HepG2 (cell line): ENCODE measurements at regions not wholly inside any gene's neighbourhood (a gene's known extent, or its start where the extent isn't known, plus 50 kb on each side); places are given as distances from the start of the nearest gene placed in this dataset.

Experiments used
- HDAC2 ChIP-seq: sonication (generic); formaldehyde crosslinking; IDR thresholded peaks from 2 replicates; pipeline ENCODE4 v1.4.0; 2020; ENCODE audit warnings: missing genetic modification reagents
- POLR2AphosphoS5 ChIP-seq: IDR thresholded peaks from 2 replicates; pipeline ENCODE4 v1.6.1; 2012; ENCODE audit warnings: low read depth, low read length
- RXRA ChIP-seq: sonication (generic); formaldehyde crosslinking; IDR thresholded peaks from 2 replicates; pipeline ENCODE4 v1.5.1; 2020; ENCODE audit warnings: missing genetic modification reagents
- SUZ12 ChIP-seq: fragments of 150-350 bp; IDR thresholded peaks from 2 replicates; pipeline ENCODE4 v1.6.1; 2014; ENCODE audit warnings: low read depth, low read length
- ZNF510 ChIP-seq: sonication (generic); formaldehyde crosslinking; IDR thresholded peaks from 2 replicates; pipeline ENCODE4 v1.4.0; 2020; ENCODE audit warnings: low read depth, mild to moderate bottlenecking, missing genetic modification reagents
- TF ChIP-seq, protein P1 (sequence below): sonication (generic); formaldehyde crosslinking; IDR thresholded peaks from 2 replicates; pipeline ENCODE4 v1.5.1; 2020; ENCODE audit warnings: missing genetic modification reagents, mild to moderate bottlenecking, borderline replicate concordance
- TF ChIP-seq, protein P2 (sequence below): IDR thresholded peaks from 2 replicates; pipeline ENCODE4 v1.6.1; 2016; ENCODE audit warnings: mild to moderate bottlenecking
- TF ChIP-seq, protein P3 (sequence below): sonication (generic); formaldehyde crosslinking; conservative IDR thresholded peaks from 2 replicates; pipeline ENCODE4 v1.4.0; 2020; ENCODE audit warnings: missing genetic modification reagents
- TF ChIP-seq, protein P4 (sequence below), 2 experiments: fragments of 450-650 bp in 1 of 2; sonication (generic) in 1 of 2; formaldehyde crosslinking in 1 of 2; IDR thresholded peaks; 2 replicates each; pipeline versions ENCODE4 v1.6.1 to v1.8.0; 2016 to 2022; ENCODE audit warnings: antibody characterized with exemption in 1 of 2, mild to moderate bottlenecking in 1 of 2, missing genetic modification reagents in 1 of 2
- TF ChIP-seq, protein P5 (sequence below): IDR thresholded peaks from 2 replicates; pipeline ENCODE4 v1.6.1; 2016; ENCODE audit warnings: low read depth, control low read depth

DNA sequence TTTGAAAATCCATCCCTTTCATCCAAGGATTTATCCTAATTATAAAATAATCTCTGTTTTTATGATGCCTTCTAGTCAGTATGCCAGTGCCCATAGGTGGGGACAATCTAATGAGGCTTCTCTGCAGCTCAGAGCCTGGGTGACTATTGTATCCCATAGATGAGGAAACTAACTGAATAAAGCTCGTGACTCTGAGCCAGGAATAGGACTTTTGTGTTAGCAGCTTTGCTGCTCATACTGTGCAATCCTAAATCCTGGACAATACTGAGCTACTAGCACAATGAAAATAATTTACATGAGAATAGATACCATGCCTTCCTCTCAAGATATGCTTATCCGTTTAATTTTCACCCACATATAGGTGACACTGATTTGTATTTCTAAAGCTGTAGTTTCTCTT, 443.0 kb downstream of the PLK2 start:
- no peak for TF ChIP-seq POLR2AphosphoS5
- TF ChIP-seq, protein P1, sequence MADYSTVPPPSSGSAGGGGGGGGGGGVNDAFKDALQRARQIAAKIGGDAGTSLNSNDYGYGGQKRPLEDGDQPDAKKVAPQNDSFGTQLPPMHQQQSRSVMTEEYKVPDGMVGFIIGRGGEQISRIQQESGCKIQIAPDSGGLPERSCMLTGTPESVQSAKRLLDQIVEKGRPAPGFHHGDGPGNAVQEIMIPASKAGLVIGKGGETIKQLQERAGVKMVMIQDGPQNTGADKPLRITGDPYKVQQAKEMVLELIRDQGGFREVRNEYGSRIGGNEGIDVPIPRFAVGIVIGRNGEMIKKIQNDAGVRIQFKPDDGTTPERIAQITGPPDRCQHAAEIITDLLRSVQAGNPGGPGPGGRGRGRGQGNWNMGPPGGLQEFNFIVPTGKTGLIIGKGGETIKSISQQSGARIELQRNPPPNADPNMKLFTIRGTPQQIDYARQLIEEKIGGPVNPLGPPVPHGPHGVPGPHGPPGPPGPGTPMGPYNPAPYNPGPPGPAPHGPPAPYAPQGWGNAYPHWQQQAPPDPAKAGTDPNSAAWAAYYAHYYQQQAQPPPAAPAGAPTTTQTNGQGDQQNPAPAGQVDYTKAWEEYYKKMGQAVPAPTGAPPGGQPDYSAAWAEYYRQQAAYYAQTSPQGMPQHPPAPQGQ (CRISPR knock-in tag): no peak
- TF ChIP-seq, protein P2, sequence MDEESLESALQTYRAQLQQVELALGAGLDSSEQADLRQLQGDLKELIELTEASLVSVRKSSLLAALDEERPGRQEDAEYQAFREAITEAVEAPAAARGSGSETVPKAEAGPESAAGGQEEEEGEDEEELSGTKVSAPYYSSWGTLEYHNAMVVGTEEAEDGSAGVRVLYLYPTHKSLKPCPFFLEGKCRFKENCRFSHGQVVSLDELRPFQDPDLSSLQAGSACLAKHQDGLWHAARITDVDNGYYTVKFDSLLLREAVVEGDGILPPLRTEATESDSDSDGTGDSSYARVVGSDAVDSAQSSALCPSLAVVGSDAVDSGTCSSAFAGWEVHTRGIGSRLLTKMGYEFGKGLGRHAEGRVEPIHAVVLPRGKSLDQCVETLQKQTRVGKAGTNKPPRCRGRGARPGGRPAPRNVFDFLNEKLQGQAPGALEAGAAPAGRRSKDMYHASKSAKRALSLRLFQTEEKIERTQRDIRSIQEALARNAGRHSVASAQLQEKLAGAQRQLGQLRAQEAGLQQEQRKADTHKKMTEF (CRISPR knock-in tag): no peak
- TF ChIP-seq, protein P3, sequence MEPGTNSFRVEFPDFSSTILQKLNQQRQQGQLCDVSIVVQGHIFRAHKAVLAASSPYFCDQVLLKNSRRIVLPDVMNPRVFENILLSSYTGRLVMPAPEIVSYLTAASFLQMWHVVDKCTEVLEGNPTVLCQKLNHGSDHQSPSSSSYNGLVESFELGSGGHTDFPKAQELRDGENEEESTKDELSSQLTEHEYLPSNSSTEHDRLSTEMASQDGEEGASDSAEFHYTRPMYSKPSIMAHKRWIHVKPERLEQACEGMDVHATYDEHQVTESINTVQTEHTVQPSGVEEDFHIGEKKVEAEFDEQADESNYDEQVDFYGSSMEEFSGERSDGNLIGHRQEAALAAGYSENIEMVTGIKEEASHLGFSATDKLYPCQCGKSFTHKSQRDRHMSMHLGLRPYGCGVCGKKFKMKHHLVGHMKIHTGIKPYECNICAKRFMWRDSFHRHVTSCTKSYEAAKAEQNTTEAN (CRISPR knock-in tag): no peak
- no peak for TF ChIP-seq ZNF510 (CRISPR knock-in tag)
- no peak for TF ChIP-seq HDAC2
- TF ChIP-seq, protein P4, sequence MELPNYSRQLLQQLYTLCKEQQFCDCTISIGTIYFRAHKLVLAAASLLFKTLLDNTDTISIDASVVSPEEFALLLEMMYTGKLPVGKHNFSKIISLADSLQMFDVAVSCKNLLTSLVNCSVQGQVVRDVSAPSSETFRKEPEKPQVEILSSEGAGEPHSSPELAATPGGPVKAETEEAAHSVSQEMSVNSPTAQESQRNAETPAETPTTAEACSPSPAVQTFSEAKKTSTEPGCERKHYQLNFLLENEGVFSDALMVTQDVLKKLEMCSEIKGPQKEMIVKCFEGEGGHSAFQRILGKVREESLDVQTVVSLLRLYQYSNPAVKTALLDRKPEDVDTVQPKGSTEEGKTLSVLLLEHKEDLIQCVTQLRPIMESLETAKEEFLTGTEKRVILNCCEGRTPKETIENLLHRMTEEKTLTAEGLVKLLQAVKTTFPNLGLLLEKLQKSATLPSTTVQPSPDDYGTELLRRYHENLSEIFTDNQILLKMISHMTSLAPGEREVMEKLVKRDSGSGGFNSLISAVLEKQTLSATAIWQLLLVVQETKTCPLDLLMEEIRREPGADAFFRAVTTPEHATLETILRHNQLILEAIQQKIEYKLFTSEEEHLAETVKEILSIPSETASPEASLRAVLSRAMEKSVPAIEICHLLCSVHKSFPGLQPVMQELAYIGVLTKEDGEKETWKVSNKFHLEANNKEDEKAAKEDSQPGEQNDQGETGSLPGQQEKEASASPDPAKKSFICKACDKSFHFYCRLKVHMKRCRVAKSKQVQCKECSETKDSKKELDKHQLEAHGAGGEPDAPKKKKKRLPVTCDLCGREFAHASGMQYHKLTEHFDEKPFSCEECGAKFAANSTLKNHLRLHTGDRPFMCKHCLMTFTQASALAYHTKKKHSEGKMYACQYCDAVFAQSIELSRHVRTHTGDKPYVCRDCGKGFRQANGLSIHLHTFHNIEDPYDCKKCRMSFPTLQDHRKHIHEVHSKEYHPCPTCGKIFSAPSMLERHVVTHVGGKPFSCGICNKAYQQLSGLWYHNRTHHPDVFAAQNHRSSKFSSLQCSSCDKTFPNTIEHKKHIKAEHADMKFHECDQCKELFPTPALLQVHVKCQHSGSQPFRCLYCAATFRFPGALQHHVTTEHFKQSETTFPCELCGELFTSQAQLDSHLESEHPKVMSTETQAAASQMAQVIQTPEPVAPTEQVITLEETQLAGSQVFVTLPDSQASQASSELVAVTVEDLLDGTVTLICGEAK (IDR thresholded peaks at IDR 0.05): no peak
- TF ChIP-seq, protein P4 (CRISPR knock-in tag; IDR thresholded peaks at IDR 0.05): no peak
- TF ChIP-seq, protein P5, sequence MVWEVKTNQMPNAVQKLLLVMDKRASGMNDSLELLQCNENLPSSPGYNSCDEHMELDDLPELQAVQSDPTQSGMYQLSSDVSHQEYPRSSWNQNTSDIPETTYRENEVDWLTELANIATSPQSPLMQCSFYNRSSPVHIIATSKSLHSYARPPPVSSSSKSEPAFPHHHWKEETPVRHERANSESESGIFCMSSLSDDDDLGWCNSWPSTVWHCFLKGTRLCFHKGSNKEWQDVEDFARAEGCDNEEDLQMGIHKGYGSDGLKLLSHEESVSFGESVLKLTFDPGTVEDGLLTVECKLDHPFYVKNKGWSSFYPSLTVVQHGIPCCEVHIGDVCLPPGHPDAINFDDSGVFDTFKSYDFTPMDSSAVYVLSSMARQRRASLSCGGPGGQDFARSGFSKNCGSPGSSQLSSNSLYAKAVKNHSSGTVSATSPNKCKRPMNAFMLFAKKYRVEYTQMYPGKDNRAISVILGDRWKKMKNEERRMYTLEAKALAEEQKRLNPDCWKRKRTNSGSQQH: no peak
- TF ChIP-seq RXRA (CRISPR knock-in tag): no peak
- TF ChIP-seq SUZ12: no peak
